Mammary epithelial cell (primary cell): ENCODE measurements at regions not wholly inside any gene's neighbourhood (a gene's known extent, or its start where the extent isn't known, plus 50 kb on each side); places are given as distances from the start of the nearest gene placed in this dataset.

Source experiments
- EZH2 ChIP-seq: IDR thresholded peaks from 2 replicates; pipeline ENCODE4 v1.6.1; 2012; ENCODE audit warnings: low read length, inconsistent platforms, borderline replicate concordance
- TF ChIP-seq, protein P1 (sequence below), 2 donors: IDR thresholded peaks in 1 of 2; conservative IDR thresholded peaks in 1 of 2; 2 replicates each; pipeline ENCODE4 v1.5.1; 2011 to 2012; ENCODE audit warnings: inconsistent platforms in 2 of 2, low read length in 2 of 2, mild to moderate bottlenecking in 2 of 2, control low read depth in 1 of 2, low read depth in 1 of 2; ENCODE audit not compliant: insufficient read depth in 1 of 2; ENCODE audit errors: extremely low read depth in 1 of 2

DNA sequence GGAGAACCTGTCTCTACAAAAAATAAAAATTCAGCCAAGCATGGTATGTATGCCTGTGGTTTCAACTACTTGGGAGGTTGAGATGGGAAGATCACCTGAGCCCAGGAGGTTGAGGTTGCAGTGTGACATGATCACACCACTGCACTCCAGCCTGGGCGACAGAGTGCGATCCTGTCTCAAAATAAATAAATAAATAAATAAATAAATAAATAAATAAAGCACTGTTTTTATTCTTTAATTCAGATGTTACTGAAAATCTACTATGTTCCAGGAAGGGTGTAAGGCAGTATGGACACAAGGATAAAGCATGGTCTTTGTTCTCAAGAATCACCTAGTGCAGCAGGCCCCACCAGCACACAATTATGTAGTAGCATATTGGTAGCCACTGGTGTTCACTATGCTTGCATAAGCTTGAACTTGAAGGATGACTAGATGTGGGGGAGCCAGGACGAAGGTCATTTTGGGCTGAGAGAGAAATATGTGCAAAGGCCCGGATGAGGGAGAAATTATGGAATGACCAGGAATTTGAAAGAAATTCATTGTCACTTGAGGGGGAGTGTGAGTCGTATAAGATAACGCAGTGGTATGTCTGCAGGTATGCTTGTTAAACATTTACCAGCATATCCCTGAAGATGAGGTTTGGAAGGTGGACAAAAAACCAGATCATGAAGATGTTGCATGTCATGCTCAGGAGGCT, 70.2 kb upstream of the CD180 start:
- TF ChIP-seq, protein P1, sequence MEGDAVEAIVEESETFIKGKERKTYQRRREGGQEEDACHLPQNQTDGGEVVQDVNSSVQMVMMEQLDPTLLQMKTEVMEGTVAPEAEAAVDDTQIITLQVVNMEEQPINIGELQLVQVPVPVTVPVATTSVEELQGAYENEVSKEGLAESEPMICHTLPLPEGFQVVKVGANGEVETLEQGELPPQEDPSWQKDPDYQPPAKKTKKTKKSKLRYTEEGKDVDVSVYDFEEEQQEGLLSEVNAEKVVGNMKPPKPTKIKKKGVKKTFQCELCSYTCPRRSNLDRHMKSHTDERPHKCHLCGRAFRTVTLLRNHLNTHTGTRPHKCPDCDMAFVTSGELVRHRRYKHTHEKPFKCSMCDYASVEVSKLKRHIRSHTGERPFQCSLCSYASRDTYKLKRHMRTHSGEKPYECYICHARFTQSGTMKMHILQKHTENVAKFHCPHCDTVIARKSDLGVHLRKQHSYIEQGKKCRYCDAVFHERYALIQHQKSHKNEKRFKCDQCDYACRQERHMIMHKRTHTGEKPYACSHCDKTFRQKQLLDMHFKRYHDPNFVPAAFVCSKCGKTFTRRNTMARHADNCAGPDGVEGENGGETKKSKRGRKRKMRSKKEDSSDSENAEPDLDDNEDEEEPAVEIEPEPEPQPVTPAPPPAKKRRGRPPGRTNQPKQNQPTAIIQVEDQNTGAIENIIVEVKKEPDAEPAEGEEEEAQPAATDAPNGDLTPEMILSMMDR (conservative IDR thresholded peaks at IDR 0.05 in 1 of 2, IDR thresholded peaks at IDR 0.05 in 1 of 2; ENCODE audit: extremely low read depth in 1 of 2, insufficient read depth in 1 of 2, low read depth in 1 of 2, low read length in 2 of 2), result no peak
- no peak for TF ChIP-seq EZH2
